Ovary (tissue), 3 donors: ENCODE measurements at regions not wholly inside any gene's neighbourhood (a gene's known extent, or its start where the extent isn't known, plus 50 kb on each side); places are given as distances from the start of the nearest gene placed in this dataset.

Experiments used
- CTCF ChIP-seq, 3 donors: fragments of 450-650 bp in 2 of 3; fragments of 200-600 bp in 1 of 3; IDR thresholded peaks; one replicate each; pipeline versions ENCODE4 v1.5.1 to v1.8.0; 2016 to 2022; ENCODE audit warnings: antibody characterized with exemption in 3 of 3, mild to moderate bottlenecking in 1 of 3
- POLR2A ChIP-seq: fragments of 450-650 bp; IDR thresholded peaks from one replicate; pipeline ENCODE4 v1.6.1; 2017; ENCODE audit warnings: antibody characterized with exemption, mild to moderate bottlenecking, moderate library complexity
- donor health status: DM: no; HTN: no; CAD: no.

- TF ChIP-seq CTCF (IDR thresholded peaks at IDR 0.05): no peak
- no peak for TF ChIP-seq POLR2A
Measured at GRCh38 chr6:164412566-164412965, 896.8 kb downstream of the C6orf118 start.
